Neuronal stem cell (in vitro differentiated cells): ENCODE measurements at regions not wholly inside any gene's neighbourhood (a gene's known extent, or its start where the extent isn't known, plus 50 kb on each side); places are given as distances from the start of the nearest gene placed in this dataset.

Experiments used
- DNase-seq: peaks from one replicate; pipeline ENCODE4 v3.0.0-alpha.2; 2013; ENCODE audit warnings: low spot score
- H2AFZ ChIP-seq: one replicate; pipeline ENCODE4 v1.6.1; 2013; ENCODE audit warnings: mild to moderate bottlenecking, low read length, inconsistent platforms
- H2AK5ac ChIP-seq: 2 replicates; pipeline ENCODE4 v1.6.1; 2013; ENCODE audit warnings: low read depth, mild to moderate bottlenecking, inconsistent platforms, low read length, moderate library complexity, mixed read lengths
- H2BK120ac ChIP-seq: 2 replicates; pipeline ENCODE4 v1.6.1; 2013; ENCODE audit warnings: low read depth, mild to moderate bottlenecking, inconsistent platforms, low read length, moderate library complexity, mixed read lengths
- H2BK12ac ChIP-seq: one replicate; pipeline ENCODE4 v1.6.1; 2013; ENCODE audit warnings: low read length, inconsistent platforms
- H2BK15ac ChIP-seq: 2 replicates; pipeline ENCODE4 v1.6.1; 2013; ENCODE audit warnings: mild to moderate bottlenecking, low read length, inconsistent platforms, mixed read lengths
- H2BK5ac ChIP-seq: one replicate; pipeline ENCODE4 v1.6.1; 2013; ENCODE audit warnings: inconsistent platforms, mild to moderate bottlenecking, low read length, moderate library complexity
- H3K14ac ChIP-seq: one replicate; pipeline ENCODE4 v1.6.1; 2013; ENCODE audit warnings: low read length, inconsistent platforms
- H3K18ac ChIP-seq: 2 replicates; pipeline ENCODE4 v1.6.1; 2013; ENCODE audit warnings: low read length, inconsistent platforms
- H3K23ac ChIP-seq: 2 replicates; pipeline ENCODE4 v1.6.1; 2013; ENCODE audit warnings: low read depth, mild to moderate bottlenecking, mixed read lengths, low read length, inconsistent platforms; ENCODE audit not compliant: poor library complexity
- H3K27ac ChIP-seq: replicated peaks from 3 replicates; pipeline ENCODE4 v1.5.1; 2013; ENCODE audit warnings: low read length, inconsistent platforms
- H3K27me3 ChIP-seq, 3 experiments: 2 replicates each; pipeline ENCODE4 v1.6.1; 2013; ENCODE audit warnings: low read length in 3 of 3, mild to moderate bottlenecking in 2 of 3, inconsistent platforms in 1 of 3, low read depth in 1 of 3, mixed read lengths in 1 of 3, moderate library complexity in 1 of 3; ENCODE audit not compliant: control insufficient read depth in 3 of 3, insufficient read depth in 3 of 3
- H3K36me3 ChIP-seq, 2 donors: replicated peaks in 1 of 2; 2 replicates each; pipeline ENCODE4 v1.6.1; 2013; ENCODE audit warnings: low read length in 2 of 2; ENCODE audit not compliant: control insufficient read depth in 2 of 2, insufficient read depth in 2 of 2
- H3K4ac ChIP-seq: 2 replicates; pipeline ENCODE4 v1.6.1; 2013; ENCODE audit warnings: inconsistent platforms, mild to moderate bottlenecking, low read length, moderate library complexity
- H3K4me1 ChIP-seq, 2 donors: 1 replicate in 1 of 2; 2 replicates in 1 of 2; pipeline ENCODE4 v1.6.1; 2013; ENCODE audit warnings: low read length in 2 of 2, low read depth in 1 of 2; ENCODE audit not compliant: control insufficient read depth in 2 of 2, insufficient read depth in 1 of 2
- H3K4me2 ChIP-seq: one replicate; pipeline ENCODE4 v1.6.1; 2013; ENCODE audit warnings: mild to moderate bottlenecking, low read length, inconsistent platforms; ENCODE audit not compliant: insufficient read depth, poor library complexity, severe bottlenecking
- H3K4me3 ChIP-seq, 2 donors: 2 replicates each; pipeline ENCODE4 v1.5.1; 2013; ENCODE audit warnings: low read length in 2 of 2, mild to moderate bottlenecking in 2 of 2, inconsistent platforms in 1 of 2, moderate library complexity in 1 of 2
- H3K79me1 ChIP-seq: one replicate; pipeline ENCODE4 v1.6.1; 2013; ENCODE audit warnings: low read depth, mild to moderate bottlenecking, inconsistent platforms, low read length, moderate library complexity
- H3K9ac ChIP-seq: one replicate; pipeline ENCODE4 v1.6.1; 2013; ENCODE audit warnings: mild to moderate bottlenecking, low read depth, low read length, inconsistent platforms; ENCODE audit not compliant: poor library complexity
- H3K9me3 ChIP-seq, 2 donors: replicated peaks in 1 of 2; 2 replicates each; pipeline versions ENCODE3 to v1.6.1; 2013; ENCODE audit warnings: low read length in 2 of 2, mild to moderate bottlenecking in 2 of 2, inconsistent platforms in 1 of 2, low read depth in 1 of 2, mixed read lengths in 1 of 2, moderate library complexity in 1 of 2; ENCODE audit not compliant: control insufficient read depth in 2 of 2, insufficient read depth in 1 of 2
- H4K8ac ChIP-seq: one replicate; pipeline ENCODE4 v1.6.1; 2013; ENCODE audit warnings: low read depth, mild to moderate bottlenecking, inconsistent platforms, low read length, moderate library complexity
- H4K91ac ChIP-seq: one replicate; pipeline ENCODE4 v1.6.1; 2013; ENCODE audit warnings: low read length, low read depth, mild to moderate bottlenecking, inconsistent platforms; ENCODE audit not compliant: poor library complexity
- WGBS, 2 donors: extraction: QIAGEN DNeasy Blood & Tissue Kit; methylation state at CpG; one replicate each; pipeline ENCODE4 v1.1.7; 2013; ENCODE audit warnings: missing lambda C conversion rate in 2 of 2, mixed read lengths in 1 of 2; ENCODE audit not compliant: insufficient read length in 2 of 2, insufficient replicate concordance in 1 of 2; ENCODE audit errors: extremely low coverage in 2 of 2; 5-methylcytosine and 5-hydroxymethylcytosine counted together

- no peak overlapping the region for H3K4me2 ChIP-seq
- no peak for DNase-seq
- H4K8ac ChIP-seq, result no peak overlapping the region
- no peak overlapping the region for H2AK5ac ChIP-seq
- H3K27me3 ChIP-seq, result no peaks in the 10 kb centered on the region
- no peak overlapping the region for H2BK120ac ChIP-seq
- no peak overlapping the region for H4K91ac ChIP-seq
- H3K4ac ChIP-seq, result no peak overlapping the region
- no peak overlapping the region for H3K4me3 ChIP-seq
- no peaks in the 10 kb centered on the region for H3K9me3 ChIP-seq
- no peak overlapping the region for H3K9ac ChIP-seq
- WGBS, 2 donors, result no CpG with 5 or more reads among the region's 2 CpGs
- no peak overlapping the region for H2BK12ac ChIP-seq
- no peaks in the 10 kb centered on the region for H3K79me1 ChIP-seq
- H3K23ac ChIP-seq, result no peak overlapping the region
- H3K18ac ChIP-seq, result no peak overlapping the region
- H3K14ac ChIP-seq, result no peak overlapping the region
- no peaks in the 10 kb centered on the region for H3K4me1 ChIP-seq
- no peak overlapping the region for H2AFZ ChIP-seq
- H3K27ac ChIP-seq, result no peak overlapping the region
- H2BK15ac ChIP-seq, result no peak overlapping the region
- H2BK5ac ChIP-seq, result no peak overlapping the region
- H3K36me3 ChIP-seq, result no peaks in the 10 kb centered on the region
Measured at GRCh38 chr2:34403512-34403911, 804.4 kb upstream of the FAM98A start.

- H3K27me3 ChIP-seq, result no peaks in the 10 kb centered on the region
- no peak overlapping the region for H4K8ac ChIP-seq
- no peak overlapping the region for H3K4ac ChIP-seq
- no peaks in the 10 kb centered on the region for H3K36me3 ChIP-seq
- no peak overlapping the region for H3K9ac ChIP-seq
- no CpG with 5 or more reads among the region's 3 CpGs for WGBS, 2 donors
- H3K23ac ChIP-seq, result no peak overlapping the region
- H2AFZ ChIP-seq, result no peak overlapping the region
- no peaks in the 10 kb centered on the region for H3K9me3 ChIP-seq
- H2BK15ac ChIP-seq, result no peak overlapping the region
- no peak overlapping the region for H3K18ac ChIP-seq
- H3K27ac ChIP-seq, result no peak overlapping the region
- no peak overlapping the region for H3K4me3 ChIP-seq
- no peak overlapping the region for H4K91ac ChIP-seq
- no peak for DNase-seq
- H2BK5ac ChIP-seq, result no peak overlapping the region
- H2BK12ac ChIP-seq, result no peak overlapping the region
- H2BK120ac ChIP-seq, result no peak overlapping the region
- no peak overlapping the region for H3K14ac ChIP-seq
- no peaks in the 10 kb centered on the region for H3K79me1 ChIP-seq
- no peak overlapping the region for H3K4me2 ChIP-seq
- H3K4me1 ChIP-seq, result no peaks in the 10 kb centered on the region
- no peak overlapping the region for H2AK5ac ChIP-seq
Measured at GRCh38 chr2:34402376-34402775, 803.3 kb upstream of the FAM98A start.

- no CpG with 5 or more reads among the region's 5 CpGs for WGBS, 2 donors
- no peaks in the 10 kb centered on the region for H3K4me1 ChIP-seq
- no peak overlapping the region for H4K8ac ChIP-seq
- H3K4ac ChIP-seq, result no peak overlapping the region
- H3K36me3 ChIP-seq, result no peaks in the 10 kb centered on the region
- no peak overlapping the region for H2BK12ac ChIP-seq
- H3K4me3 ChIP-seq, result no peak overlapping the region
- H2AFZ ChIP-seq, result no peak overlapping the region
- H2BK15ac ChIP-seq, result no peak overlapping the region
- no peak overlapping the region for H2AK5ac ChIP-seq
- DNase-seq, result no peak
- H4K91ac ChIP-seq, result no peak overlapping the region
- H2BK5ac ChIP-seq, result no peak overlapping the region
- no peaks in the 10 kb centered on the region for H3K79me1 ChIP-seq
- no peak overlapping the region for H3K14ac ChIP-seq
- H2BK120ac ChIP-seq, result no peak overlapping the region
- H3K23ac ChIP-seq, result no peak overlapping the region
- H3K9me3 ChIP-seq, result no peaks in the 10 kb centered on the region
- no peak overlapping the region for H3K4me2 ChIP-seq
- no peaks in the 10 kb centered on the region for H3K27me3 ChIP-seq
- H3K27ac ChIP-seq, result no peak overlapping the region
- no peak overlapping the region for H3K9ac ChIP-seq
- no peak overlapping the region for H3K18ac ChIP-seq
Measured at GRCh38 chr2:34401186-34401585, 802.1 kb upstream of the FAM98A start.

- no peak overlapping the region for H3K23ac ChIP-seq
- H3K18ac ChIP-seq, result no peak overlapping the region
- DNase-seq, result no peak
- H2BK5ac ChIP-seq, result no peak overlapping the region
- no peak overlapping the region for H2BK120ac ChIP-seq
- no peak overlapping the region for H3K14ac ChIP-seq
- no peak overlapping the region for H2BK15ac ChIP-seq
- no peak overlapping the region for H2BK12ac ChIP-seq
- no peak overlapping the region for H4K8ac ChIP-seq
- no peak overlapping the region for H3K9ac ChIP-seq
- no peaks in the 10 kb centered on the region for H3K4me1 ChIP-seq
- H3K79me1 ChIP-seq, result no peaks in the 10 kb centered on the region
- no peak overlapping the region for H2AFZ ChIP-seq
- no peak overlapping the region for H3K27ac ChIP-seq
- no peak overlapping the region for H3K4me2 ChIP-seq
- WGBS, 2 donors, result no CpG with 5 or more reads among the region's 2 CpGs
- H4K91ac ChIP-seq, result no peak overlapping the region
- H3K27me3 ChIP-seq, result no peaks in the 10 kb centered on the region
- no peak overlapping the region for H3K4me3 ChIP-seq
- no peaks in the 10 kb centered on the region for H3K36me3 ChIP-seq
- no peaks in the 10 kb centered on the region for H3K9me3 ChIP-seq
- H2AK5ac ChIP-seq, result no peak overlapping the region
- H3K4ac ChIP-seq, result no peak overlapping the region
Measured at GRCh38 chr2:34388446-34388845, 789.3 kb upstream of the FAM98A start.
